Activated CD4-positive, CD25-positive, alpha-beta regulatory T cell treated with anti-CD3 and anti-CD28 coated beads, Interleukin-2, amount 50 U/mL, for 24 hours (primary cell): ENCODE measurements at regions not wholly inside any gene's neighbourhood (a gene's known extent, or its start where the extent isn't known, plus 50 kb on each side); places are given as distances from the start of the nearest gene placed in this dataset.

Source experiments
- ATAC-seq, 2 donors: fragments of 150-1000 bp; cut with Tn5 transposase; one replicate each; pipeline ENCODE4 v1.10.0; 2021; ENCODE audit warnings: mild to moderate bottlenecking in 1 of 2, moderate library complexity in 1 of 2

DNA sequence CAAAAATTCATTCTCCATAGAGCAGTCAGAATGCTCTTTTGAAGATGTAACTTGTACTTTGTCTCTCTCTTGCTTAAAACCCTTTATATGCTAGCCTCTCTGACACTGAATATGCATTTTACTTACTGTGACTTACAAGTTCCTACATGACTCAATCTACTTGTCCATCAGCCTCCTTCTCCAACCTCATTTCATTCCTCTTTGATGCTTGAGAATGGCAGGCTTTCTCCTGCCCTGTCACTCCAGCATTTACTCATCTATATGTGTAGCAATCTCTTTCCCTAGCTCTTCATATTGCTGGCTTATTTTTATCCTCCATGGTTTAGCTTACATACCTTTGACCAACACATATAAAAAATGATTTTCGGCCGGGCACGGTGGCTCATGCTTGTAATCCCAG is 561.9 kb downstream of the CCER1 start:
- no peak for ATAC-seq

DNA sequence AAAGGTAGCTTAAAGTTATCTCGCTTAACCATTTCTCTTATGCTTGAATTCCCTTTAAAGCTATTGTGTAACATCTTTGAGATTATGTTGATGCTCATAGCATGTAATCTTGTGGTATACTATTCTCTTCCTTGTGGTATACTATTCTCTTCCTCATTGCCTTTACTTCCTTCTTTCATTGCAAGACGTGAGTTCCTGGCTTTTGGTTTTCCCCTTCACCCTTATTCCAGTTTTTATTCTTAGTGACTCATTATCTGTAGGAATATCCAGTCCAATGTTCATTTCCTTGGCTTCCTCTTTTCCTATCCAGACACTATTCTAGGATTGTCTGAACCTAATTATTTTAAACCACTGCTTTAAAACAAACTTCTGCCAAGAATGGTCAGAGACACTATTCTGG is 564.0 kb downstream of the CCER1 start:
- no peak for ATAC-seq

GRCh38 chr12:90368081-90368480 is 586.9 kb downstream of the CCER1 start:
- no peak for ATAC-seq

DNA sequence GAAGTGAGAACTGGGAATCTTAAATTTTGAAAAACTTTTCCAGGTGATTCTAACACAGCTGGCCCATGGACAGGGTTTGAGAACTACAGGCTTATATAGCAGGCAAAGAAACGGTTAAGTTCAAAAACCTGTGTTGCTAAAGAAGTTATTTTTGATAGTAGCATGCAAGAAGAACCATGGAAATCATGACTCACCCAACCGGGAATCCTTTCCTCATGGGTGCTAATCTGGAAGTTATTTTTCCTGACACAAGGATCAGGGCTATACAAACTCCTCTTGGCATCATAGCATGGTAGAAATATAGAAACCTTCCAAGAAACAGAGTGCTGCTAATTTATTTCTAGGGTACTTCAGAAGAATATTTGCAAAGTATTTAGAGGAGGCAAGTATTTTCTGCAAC is 588.7 kb downstream of the CCER1 start:
- no peak for ATAC-seq

GRCh38 chr12:90360300-90360699 is 594.7 kb downstream of the CCER1 start:
- no peak for ATAC-seq

DNA sequence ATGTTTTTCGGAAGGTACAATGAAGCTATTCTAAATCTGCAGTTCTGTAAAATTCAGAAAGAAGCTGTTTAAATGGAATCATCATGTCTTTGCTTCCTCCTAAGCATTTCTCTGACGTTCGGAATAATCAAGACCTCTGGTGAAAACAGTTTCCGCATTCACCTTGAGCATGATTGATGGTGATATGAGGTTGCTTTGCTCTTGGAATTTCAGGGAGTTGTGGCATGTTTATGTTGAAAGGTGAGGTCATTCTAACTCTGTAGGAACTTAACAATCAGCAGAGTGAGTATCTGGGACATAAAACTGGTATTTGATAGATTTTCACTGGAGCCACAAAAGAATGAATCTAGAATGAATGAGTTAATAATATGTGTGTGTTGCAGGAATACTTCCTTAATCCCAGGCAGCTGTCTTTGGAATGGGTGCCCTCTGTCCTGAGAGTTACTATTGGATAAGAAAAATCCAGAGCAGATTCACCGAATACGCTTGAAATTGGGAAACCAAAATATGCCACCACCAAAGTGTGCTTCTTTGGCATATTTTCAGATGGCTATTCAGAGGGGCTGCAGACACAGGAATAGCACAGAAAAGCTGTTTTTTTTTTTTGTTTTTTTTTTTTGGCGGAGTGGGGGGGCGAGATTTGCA is 599.1 kb downstream of the CCER1 start:
- no peak for ATAC-seq

DNA sequence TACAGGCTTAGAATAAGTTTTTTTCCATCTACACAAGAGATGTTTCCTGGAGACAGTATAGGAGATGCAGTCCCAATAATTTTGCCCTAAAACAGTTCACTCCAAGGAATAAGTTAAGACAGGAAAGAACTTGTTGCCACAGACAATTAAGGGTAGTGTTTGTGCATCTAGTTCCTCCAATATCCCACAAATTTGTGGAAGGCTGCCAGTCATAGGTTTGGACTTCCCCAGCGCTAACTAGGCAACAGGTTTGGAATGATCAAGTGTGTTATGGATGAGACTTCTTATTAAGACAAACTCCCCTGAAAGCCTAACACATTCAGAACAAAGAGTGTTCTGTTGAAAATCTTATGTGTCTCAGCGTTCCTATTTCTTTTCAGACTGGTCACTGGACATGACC is 611.0 kb downstream of the CCER1 start:
- no peak for ATAC-seq

DNA sequence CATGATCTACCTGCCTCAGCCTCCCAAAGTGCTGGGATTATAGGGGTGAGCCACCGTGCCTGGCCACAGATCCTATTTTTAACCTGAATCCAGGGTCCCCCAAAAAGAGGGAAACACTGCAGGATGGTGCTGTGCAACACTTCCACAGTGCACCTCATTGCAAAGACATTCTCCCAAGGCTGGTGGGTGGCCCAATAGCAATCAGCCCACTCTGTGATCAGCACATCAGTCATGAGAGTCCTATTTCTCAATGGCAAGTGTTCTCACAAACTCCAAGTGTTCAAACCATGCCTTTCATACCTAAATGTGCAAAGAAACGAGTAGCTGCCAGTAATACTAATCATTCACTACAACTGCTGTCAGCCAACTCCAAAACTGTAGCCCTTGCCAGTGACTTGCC is 612.9 kb downstream of the CCER1 start:
- peak in 1 of 2 donors; percentile 17 for ATAC-seq

DNA sequence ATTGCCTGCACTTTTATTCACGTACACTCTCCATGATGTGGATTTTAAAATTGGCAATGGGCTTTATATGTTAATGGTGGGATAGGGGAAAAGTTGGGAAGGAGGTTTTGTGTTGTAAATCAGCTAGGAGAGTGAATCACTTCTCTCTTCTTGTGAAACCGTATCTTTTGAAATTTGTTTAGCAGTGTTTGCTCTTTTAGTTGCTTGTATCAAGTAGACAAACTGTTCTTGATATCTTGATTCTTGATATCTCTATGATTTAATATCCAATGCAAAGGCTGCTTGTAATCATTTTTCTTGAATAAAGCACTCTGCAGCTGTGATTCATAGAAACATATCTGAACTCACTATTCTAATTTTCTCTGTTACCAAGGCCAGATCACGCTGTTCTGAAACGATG is 615.1 kb downstream of the CCER1 start:
- ATAC-seq: no peak

DNA sequence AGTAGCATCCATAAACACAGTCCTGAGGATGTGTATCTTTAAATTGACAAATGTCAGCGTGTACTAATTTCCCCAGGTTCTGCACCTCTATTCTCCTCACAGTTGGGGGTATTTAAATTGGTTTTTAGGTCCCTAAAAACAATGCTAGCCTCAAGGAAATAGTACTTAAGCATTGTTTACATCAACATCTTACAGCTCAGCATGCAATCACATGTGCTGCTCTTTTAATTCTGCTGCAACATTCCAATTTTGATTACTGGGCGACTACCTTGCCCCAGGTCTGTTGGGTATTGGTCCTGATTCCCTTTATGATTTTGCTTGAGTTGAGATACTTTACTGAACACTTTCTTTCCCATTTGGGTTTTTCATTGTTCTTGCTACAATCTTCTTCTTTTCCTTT is 616.6 kb downstream of the CCER1 start:
- ATAC-seq: no peak

DNA sequence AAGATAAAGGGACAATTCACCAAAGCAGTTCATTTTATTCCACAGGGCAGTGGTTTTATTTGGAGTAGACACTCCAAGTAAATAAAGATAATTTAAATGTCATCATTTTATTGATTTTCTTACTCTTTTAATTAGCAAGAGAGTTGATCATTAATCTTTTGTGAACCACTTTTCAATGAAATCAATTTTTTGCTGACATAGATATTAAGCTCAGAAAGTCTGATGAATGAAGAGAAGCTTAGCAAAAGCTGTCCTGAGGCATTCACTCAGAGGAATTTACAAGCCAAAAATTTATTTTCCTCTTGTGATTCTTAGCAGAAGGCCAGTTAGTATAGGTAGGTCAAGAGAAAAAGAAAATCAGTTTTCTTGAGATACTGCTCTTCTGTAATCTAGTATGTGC is 618.0 kb downstream of the CCER1 start:
- ATAC-seq: no peak

DNA sequence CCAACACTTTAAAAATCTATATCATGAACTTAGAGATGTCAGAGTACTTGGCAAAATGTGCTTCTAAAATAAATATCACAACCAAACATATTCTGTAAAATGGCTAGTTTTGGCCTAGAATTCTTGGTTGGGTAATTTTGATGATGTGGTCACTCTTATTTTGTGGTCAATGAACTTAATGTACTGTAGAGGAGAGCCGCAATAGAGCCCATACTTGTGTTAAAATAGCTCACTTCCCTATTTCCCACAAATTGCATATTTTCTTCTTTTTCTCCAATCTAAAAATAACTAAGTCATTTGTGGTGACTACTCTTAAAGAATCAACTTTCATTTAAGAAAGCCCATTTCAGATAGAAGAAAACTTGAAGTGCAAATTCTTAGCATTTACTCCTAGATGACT is 619.4 kb downstream of the CCER1 start:
- ATAC-seq: no peak

GRCh38 chr12:90333939-90334338 is 621.0 kb downstream of the CCER1 start:
- no peak for ATAC-seq

DNA sequence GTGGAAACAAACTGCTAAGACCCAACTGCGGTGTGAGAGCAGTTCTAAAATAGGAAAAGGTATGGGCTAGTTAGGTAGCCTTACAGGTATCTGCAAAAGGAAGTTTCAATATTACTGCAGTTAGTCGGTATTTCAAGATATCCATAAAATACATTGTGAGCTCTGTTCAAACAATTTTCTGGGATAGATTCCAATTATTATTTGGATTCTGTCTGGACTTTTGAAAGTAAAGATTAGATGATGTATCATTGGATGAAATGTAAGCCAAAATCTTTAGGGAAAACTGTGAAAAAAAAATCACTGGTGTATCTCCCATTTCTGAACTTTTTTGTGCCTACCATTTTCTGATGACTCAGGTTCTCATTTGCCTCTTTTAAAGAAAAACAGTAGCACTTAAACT is 621.6 kb downstream of the CCER1 start:
- ATAC-seq: no peak

GRCh38 chr12:90331821-90332220 is 623.2 kb downstream of the CCER1 start:
- no peak for ATAC-seq

- ATAC-seq: no peak
Observed at GRCh38 chr12:90331262-90331661, 622.6 kb upstream of the ATP2B1 start.

- no peak for ATAC-seq
Observed at GRCh38 chr12:90327793-90328743, 619.4 kb upstream of the ATP2B1 start.

DNA sequence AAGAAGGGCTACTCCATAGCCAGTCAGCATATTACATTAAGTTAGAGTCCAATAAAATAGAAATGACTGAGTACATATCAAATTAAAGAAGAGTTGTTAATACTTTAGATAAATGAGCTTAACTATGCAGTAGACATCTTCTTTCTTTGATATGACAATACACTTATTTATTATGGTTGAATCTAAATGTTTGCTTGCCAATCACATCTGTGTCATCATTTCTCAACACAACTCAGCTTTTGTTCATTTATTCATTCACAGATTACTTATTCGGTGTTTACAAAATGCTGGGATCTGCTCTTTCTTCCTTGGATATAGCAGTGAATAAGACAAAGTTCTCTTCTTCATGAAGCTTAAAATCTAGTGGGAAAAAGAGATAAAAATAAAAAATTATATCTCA is 614.6 kb upstream of the ATP2B1 start:
- ATAC-seq: no peak

- no peak for ATAC-seq
Observed at GRCh38 chr12:90322006-90322405, 613.4 kb upstream of the ATP2B1 start.

GRCh38 chr12:90321369-90321768 is 612.7 kb upstream of the ATP2B1 start:
- ATAC-seq: no peak

GRCh38 chr12:90311561-90311960 is 602.9 kb upstream of the ATP2B1 start:
- ATAC-seq: no peak

GRCh38 chr12:90305379-90305778 is 596.7 kb upstream of the ATP2B1 start:
- no peak for ATAC-seq

DNA sequence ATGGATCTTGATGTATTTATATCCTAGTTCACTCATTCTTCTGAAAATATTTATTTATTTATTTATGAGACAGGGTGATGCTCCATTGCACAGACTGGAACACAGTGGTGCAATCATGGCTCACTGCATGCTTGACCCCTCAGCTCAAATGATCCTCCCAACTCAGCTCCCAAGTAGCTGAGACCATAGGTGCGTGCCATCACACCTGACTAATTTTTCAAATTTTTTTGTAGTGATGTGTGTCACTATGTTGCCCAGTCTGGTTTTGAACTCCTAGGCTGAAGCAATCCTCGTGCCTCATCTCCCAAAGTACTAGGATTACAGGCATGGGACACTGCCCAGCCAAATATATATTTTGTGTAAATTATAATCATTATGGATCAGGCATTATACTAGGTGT is 595.6 kb upstream of the ATP2B1 start:
- ATAC-seq: no peak

DNA sequence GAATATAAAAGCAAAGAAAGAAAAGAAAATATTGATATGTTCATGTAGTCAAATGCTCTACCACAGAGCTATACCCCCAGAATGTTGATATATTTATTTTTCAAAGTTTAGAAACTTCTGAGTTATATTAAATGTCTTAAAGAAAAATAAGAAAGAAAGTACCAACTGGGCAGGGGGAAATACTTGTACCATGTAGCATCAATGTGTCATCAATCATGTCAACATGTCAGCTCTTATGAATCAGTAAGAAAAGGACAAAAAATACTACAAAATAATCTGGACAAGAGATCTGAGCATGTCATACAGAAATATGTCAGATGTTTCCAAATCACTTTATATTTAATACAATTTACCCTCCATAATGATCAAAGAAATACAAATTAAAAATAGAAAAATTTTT is 595.1 kb upstream of the ATP2B1 start:
- ATAC-seq: no peak
